ENCODE measurements at regions not wholly inside any gene's neighbourhood (a gene's known extent, or its start where the extent isn't known, plus 50 kb on each side); places are given as distances from the start of the nearest gene placed in this dataset.
"Not testable (repeated sequence)": the region's sequence is repeated elsewhere in the genome, so short reads cannot be mapped to it uniquely, and the experiment has no call there.

- no peak for DNase-seq
These were observed 143.6 kb upstream of the GRM7 start for GRCh38 chr3:6717026-6717943.

GRCh38 chr3:6719999-6720398 is 140.9 kb upstream of the GRM7 start:
- DNase-seq, result no peak

- no peak for DNase-seq
These were observed 139.4 kb upstream of the GRM7 start for GRCh38 chr3:6721491-6721890.

- no peak for DNase-seq
These were observed 137.7 kb upstream of the GRM7 start for GRCh38 chr3:6723205-6723604.

GRCh38 chr3:6726811-6727210 is 134.1 kb upstream of the GRM7 start:
- DNase-seq, result no peak

GRCh38 chr3:6732807-6733206 is 128.1 kb upstream of the GRM7 start:
- no peak for DNase-seq

- no peak for DNase-seq
These were observed 127.1 kb upstream of the GRM7 start for GRCh38 chr3:6733699-6734394.

- DNase-seq, result no peak
These were observed 126.5 kb upstream of the GRM7 start for GRCh38 chr3:6734395-6734746.

- no peak for DNase-seq
These were observed 123.9 kb upstream of the GRM7 start for GRCh38 chr3:6736836-6737629.

GRCh38 chr3:6737630-6738029 is 123.3 kb upstream of the GRM7 start:
- DNase-seq, result no peak

GRCh38 chr3:6739288-6739687 is 121.6 kb upstream of the GRM7 start:
- no peak for DNase-seq

- no peak for DNase-seq
These were observed 117.7 kb upstream of the GRM7 start for GRCh38 chr3:6743067-6743720.

GRCh38 chr3:6746443-6746842 is 114.5 kb upstream of the GRM7 start:
- DNase-seq, result no peak

GRCh38 chr3:6747017-6747416 is 113.9 kb upstream of the GRM7 start:
- DNase-seq, result no peak

GRCh38 chr3:6750782-6751181 is 110.1 kb upstream of the GRM7 start:
- no peak for DNase-seq

GRCh38 chr3:6753536-6753935 is 107.4 kb upstream of the GRM7 start:
- DNase-seq, result no peak

GRCh38 chr3:6769532-6770396 is 91.2 kb upstream of the GRM7 start:
- not testable (repeated sequence) for DNase-seq

- DNase-seq, result no peak
These were observed 90.6 kb upstream of the GRM7 start for GRCh38 chr3:6770397-6770690.

- DNase-seq, result no peak
These were observed 89.7 kb upstream of the GRM7 start for GRCh38 chr3:6771171-6771570.

- DNase-seq, result no peak
These were observed 81.8 kb upstream of the GRM7 start for GRCh38 chr3:6779140-6779539.

GRCh38 chr3:6781092-6781491 is 79.8 kb upstream of the GRM7 start:
- no peak for DNase-seq

- DNase-seq, result peak; percentile 12
These were observed 75.2 kb upstream of the GRM7 start for GRCh38 chr3:6785726-6786125.

All from occipital lobe (tissue), 1 donor.